GM23248 (cell line): ENCODE measurements at regions not wholly inside any gene's neighbourhood (a gene's known extent, or its start where the extent isn't known, plus 50 kb on each side); places are given as distances from the start of the nearest gene placed in this dataset.
A peak's percentile ranks its signal among the peaks of the same experiment; 100 is the strongest.

Experiments
- DNase-seq: peaks from one replicate; pipeline ENCODE4 v3.0.0-alpha.2; 2015
- H2AFZ ChIP-seq: fragments of 200-600 bp; sonication (generic); 2 replicates; pipeline ENCODE4 v1.6.1; 2016; ENCODE audit warnings: antibody characterized with exemption
- H3F3A ChIP-seq: fragments of 200-600 bp; sonication (generic); 2 replicates; pipeline ENCODE4 v1.6.1; 2016; ENCODE audit warnings: mild to moderate bottlenecking, antibody characterized with exemption, mixed run types; ENCODE audit not compliant: insufficient read depth
- H3K27ac ChIP-seq: fragments of 200-600 bp; sonication (generic); 2 replicates; pipeline ENCODE4 v1.5.1; 2016; ENCODE audit warnings: mild to moderate bottlenecking
- H3K27me3 ChIP-seq: fragments of 200-600 bp; sonication (generic); replicated peaks from 2 replicates; pipeline ENCODE4 v1.6.1; 2016; ENCODE audit warnings: mild to moderate bottlenecking; ENCODE audit not compliant: insufficient read depth
- H3K36me3 ChIP-seq: fragments of 200-600 bp; sonication (generic); 2 replicates; pipeline ENCODE4 v1.6.1; 2016; ENCODE audit warnings: low read depth, mild to moderate bottlenecking
- H3K4me1 ChIP-seq: fragments of 200-600 bp; sonication (generic); 2 replicates; pipeline ENCODE4 v1.6.1; 2016; ENCODE audit warnings: mild to moderate bottlenecking; ENCODE audit not compliant: insufficient read depth
- H3K4me2 ChIP-seq: fragments of 200-600 bp; sonication (generic); one replicate; pipeline ENCODE4 v1.6.1; 2016; ENCODE audit warnings: mild to moderate bottlenecking; ENCODE audit not compliant: unreplicated experiment
- H3K4me3 ChIP-seq: fragments of 200-600 bp; sonication (generic); 2 replicates; pipeline ENCODE4 v1.5.1; 2016; ENCODE audit warnings: mild to moderate bottlenecking
- H3K79me2 ChIP-seq: fragments of 200-600 bp; sonication (generic); 2 replicates; pipeline ENCODE4 v1.6.1; 2016; ENCODE audit warnings: mild to moderate bottlenecking; ENCODE audit not compliant: insufficient read depth
- H3K9ac ChIP-seq: fragments of 200-600 bp; sonication (generic); 2 replicates; pipeline ENCODE4 v1.6.1; 2016; ENCODE audit warnings: mild to moderate bottlenecking
- H3K9me2 ChIP-seq: fragments of 200-600 bp; sonication (generic); 2 replicates; pipeline ENCODE4 v1.6.1; 2016; ENCODE audit warnings: mixed run types, mild to moderate bottlenecking, moderate library complexity; ENCODE audit not compliant: insufficient read depth
- H3K9me3 ChIP-seq: fragments of 200-600 bp; sonication (generic); one replicate; pipeline ENCODE4 v1.6.1; 2017; ENCODE audit warnings: low read depth
- H4K20me1 ChIP-seq: fragments of 200-600 bp; sonication (generic); 2 replicates; pipeline ENCODE4 v1.6.0; 2016; ENCODE audit not compliant: insufficient read depth
- EZH2 ChIP-seq: fragments of 200-600 bp; sonication (generic); IDR thresholded peaks from 2 replicates; pipeline ENCODE4 v1.6.1; 2018; ENCODE audit warnings: antibody characterized with exemption, mild to moderate bottlenecking; ENCODE audit not compliant: insufficient read depth, poor library complexity, severe bottlenecking
- EZH2phosphoT487 ChIP-seq: fragments of 200-600 bp; sonication (generic); IDR thresholded peaks from 2 replicates; pipeline ENCODE4 v1.6.1; 2018; ENCODE audit warnings: antibody characterized with exemption, moderate library complexity, mild to moderate bottlenecking, low read depth; ENCODE audit not compliant: insufficient read depth
- WGBS, 2 experiments: methylation state at CpG; one replicate each; pipeline ENCODE4 v1.1.6; 2015 to 2017; ENCODE audit warnings: low lambda C conversion rate in 2 of 2, low coverage in 1 of 2; ENCODE audit errors: missing lambda C conversion rate in 2 of 2; 5-methylcytosine and 5-hydroxymethylcytosine counted together
- in situ Hi-C: fragments of 300-500 bp; cut with MboI; formaldehyde crosslinking; loops from 2 replicates; pipeline ENCODE4 v1.15.0; 2020

- H3K9me2 ChIP-seq: no peaks in the 10 kb centered on the region
- no peak for DNase-seq
- peaks cover 55% of the 10 kb centered on the region for H3K4me1 ChIP-seq
- H2AFZ ChIP-seq: no peak overlapping the region
- H3K27me3 ChIP-seq: no peaks in the 10 kb centered on the region
- H3K36me3 ChIP-seq: no peaks in the 10 kb centered on the region
- no peak overlapping the region for H3K27ac ChIP-seq
- in situ Hi-C loops: no loop called here
- TF ChIP-seq EZH2phosphoT487: no peak
- no peak for TF ChIP-seq EZH2
- H3K79me2 ChIP-seq: no peaks in the 10 kb centered on the region
- WGBS, 2 experiments: 94 to 96% methylated on average over 2 of the region's 2 CpGs
- no peak overlapping the region for H3K9ac ChIP-seq
- H4K20me1 ChIP-seq: no peaks in the 10 kb centered on the region
- H3F3A ChIP-seq: peaks cover 49% of the 10 kb centered on the region
- H3K4me3 ChIP-seq: no peak overlapping the region
- no peak overlapping the region for H3K4me2 ChIP-seq
- H3K9me3 ChIP-seq: no peaks in the 10 kb centered on the region
These were observed 149.7 kb upstream of the CDIN1 start for GRCh38 chr15:36429707-36430106.

GRCh38 chr15:36430280-36430679 is 149.1 kb upstream of the CDIN1 start:
- WGBS, 2 experiments: 88% methylated on average over 1 of the region's 1 CpG
- no peak overlapping the region for H3K27ac ChIP-seq
- H3K36me3 ChIP-seq: no peaks in the 10 kb centered on the region
- DNase-seq: no peak
- H3K9ac ChIP-seq: no peak overlapping the region
- peaks cover 55% of the 10 kb centered on the region for H3K4me1 ChIP-seq
- H3K4me3 ChIP-seq: no peak overlapping the region
- no peaks in the 10 kb centered on the region for H3K9me2 ChIP-seq
- H3K27me3 ChIP-seq: no peaks in the 10 kb centered on the region
- H3F3A ChIP-seq: peaks cover 49% of the 10 kb centered on the region
- H3K4me2 ChIP-seq: no peak overlapping the region
- no peaks in the 10 kb centered on the region for H4K20me1 ChIP-seq
- no peak overlapping the region for H2AFZ ChIP-seq
- no peaks in the 10 kb centered on the region for H3K9me3 ChIP-seq
- in situ Hi-C loops: no loop called here
- no peak for TF ChIP-seq EZH2
- no peak for TF ChIP-seq EZH2phosphoT487
- H3K79me2 ChIP-seq: no peaks in the 10 kb centered on the region

- no peak overlapping the region for H3K27ac ChIP-seq
- no peak overlapping the region for H3K4me3 ChIP-seq
- H3K79me2 ChIP-seq: no peaks in the 10 kb centered on the region
- no peaks in the 10 kb centered on the region for H3K27me3 ChIP-seq
- no peaks in the 10 kb centered on the region for H4K20me1 ChIP-seq
- H3K9ac ChIP-seq: no peak overlapping the region
- H3F3A ChIP-seq: peaks cover 49% of the 10 kb centered on the region
- no peak for TF ChIP-seq EZH2
- TF ChIP-seq EZH2phosphoT487: no peak
- H3K4me2 ChIP-seq: no peak overlapping the region
- no peaks in the 10 kb centered on the region for H3K36me3 ChIP-seq
- peaks cover 55% of the 10 kb centered on the region for H3K4me1 ChIP-seq
- no peaks in the 10 kb centered on the region for H3K9me2 ChIP-seq
- 68 to 79% methylated on average over 4 of the region's 4 CpGs for WGBS, 2 experiments
- no peaks in the 10 kb centered on the region for H3K9me3 ChIP-seq
- H2AFZ ChIP-seq: no peak overlapping the region
- peak; percentile 21 for DNase-seq
- in situ Hi-C loops: no loop called here
These were observed 148.6 kb upstream of the CDIN1 start for GRCh38 chr15:36430726-36431265.

- Histone ChIP-seq H3K27ac (peak overlapping the region; percentile 62), H3K4me3 (no peak overlapping the region), H3K4me1 (peaks cover 51% of the 10 kb centered on the region), H3F3A (peaks cover 49% of the 10 kb centered on the region), H3K9me3 (no peaks in the 10 kb centered on the region), H3K4me2 (peak overlapping the region; percentile 19), H4K20me1 (no peaks in the 10 kb centered on the region), H2AFZ (peak overlapping the region; percentile 8; the same call in 1 of the 2 replicates), H3K79me2 (no peaks in the 10 kb centered on the region), H3K27me3 (no peaks in the 10 kb centered on the region), H3K9ac (no peak overlapping the region), H3K36me3 (no peaks in the 10 kb centered on the region), H3K9me2 (no peaks in the 10 kb centered on the region)
- 9 to 10% methylated on average over 2 of the region's 2 CpGs for WGBS, 2 experiments
- in situ Hi-C loops: no loop called here
- TF ChIP-seq EZH2phosphoT487: 0 out of 2 replicates have a peak, but pooled peaks have one; percentile 63
- TF ChIP-seq EZH2: no peak
- DNase-seq: peak; percentile 74
These were observed 147.3 kb upstream of the CDIN1 start for GRCh38 chr15:36432161-36432560.

GRCh38 chr15:36434177-36434576 is 145.2 kb upstream of the CDIN1 start:
- Histone ChIP-seq H3K36me3 (no peaks in the 10 kb centered on the region), H3K9me2 (no peaks in the 10 kb centered on the region), H3K4me3 (no peak overlapping the region), H3K79me2 (no peaks in the 10 kb centered on the region), H3K27me3 (no peaks in the 10 kb centered on the region), H3K4me1 (peaks cover 33% of the 10 kb centered on the region), H3K27ac (no peak overlapping the region), H3F3A (peaks cover 34% of the 10 kb centered on the region), H3K4me2 (no peak overlapping the region), H3K9ac (no peak overlapping the region), H4K20me1 (no peaks in the 10 kb centered on the region), H2AFZ (no peak overlapping the region), H3K9me3 (no peaks in the 10 kb centered on the region)
- in situ Hi-C loops: no loop called here
- DNase-seq: no peak
- TF ChIP-seq EZH2: no peak
- TF ChIP-seq EZH2phosphoT487: no peak
